ENCODE measurements at regions not wholly inside any gene's neighbourhood (a gene's known extent, or its start where the extent isn't known, plus 50 kb on each side); places are given as distances from the start of the nearest gene placed in this dataset.

DNA sequence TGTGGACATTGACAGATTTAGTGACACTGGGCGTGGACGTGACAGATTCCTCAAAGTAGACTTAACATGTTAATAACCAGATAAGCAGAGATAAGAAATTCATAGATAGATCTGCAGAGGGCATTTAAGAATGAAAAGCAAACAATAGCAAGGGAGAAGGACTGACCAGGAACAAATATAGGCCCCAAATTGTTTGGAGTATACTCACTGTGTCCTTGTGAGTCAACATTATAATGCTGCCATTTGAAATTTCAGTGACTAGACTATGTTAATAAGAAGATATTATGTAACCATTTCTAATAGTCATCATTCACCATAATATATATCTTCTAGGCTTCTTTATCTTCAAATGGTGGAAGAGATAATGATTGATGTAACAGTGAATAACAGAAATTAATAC is 78.1 kb upstream of the SLC38A11 start:
- Histone ChIP-seq H3K27me3 (replicated peaks in 1 of 4; ENCODE audit: control extremely low read depth in 1 of 4, control insufficient read depth in 3 of 4, insufficient read depth in 4 of 4, low read length in 3 of 4) (no peaks in the 10 kb centered on the region), H3K79me2 (ENCODE audit: control insufficient read depth, insufficient read depth, low read length) (no peaks in the 10 kb centered on the region), H3K4me3 (ENCODE audit: control extremely low read depth in 1 of 5, extremely low read depth in 1 of 5, insufficient read depth in 1 of 5, low read depth in 2 of 5, low read length in 4 of 5) (no peak overlapping the region), H3K9ac (ENCODE audit: low read length) (no peak overlapping the region), H3K36me3 (replicated peaks in 1 of 2; ENCODE audit: control extremely low read depth in 1 of 2, control insufficient read depth in 1 of 2, extremely low read depth in 1 of 2, insufficient read depth in 2 of 2, low read length in 1 of 2) (no peaks in the 10 kb centered on the region), H4K20me1 (ENCODE audit: control insufficient read depth, insufficient read depth, low read length, poor library complexity, severe bottlenecking) (no peaks in the 10 kb centered on the region), H3K9me3 (ENCODE audit: control extremely low read depth in 1 of 3, control insufficient read depth in 2 of 3, insufficient read depth in 1 of 3, low read length in 2 of 3) (no peaks in the 10 kb centered on the region), H2AFZ (ENCODE audit: insufficient read depth, low read depth, low read length, poor library complexity, severe bottlenecking) (no peak overlapping the region), H3K4me2 (replicated peaks; ENCODE audit: low read depth, low read length, poor library complexity, severe bottlenecking) (no peak overlapping the region), H3K27ac (ENCODE audit: low read length in 2 of 2) (no peak overlapping the region), H3K4me1 (ENCODE audit: control insufficient read depth in 2 of 2, insufficient read depth in 2 of 2, low read length in 2 of 2) (no peaks in the 10 kb centered on the region)
- POLR2A ChIA-PET, result no interaction called here
- no peaks in the 10 kb centered on the region for H3K27me3 Mint-ChIP-seq
- no CpG with 5 or more reads among the region's 2 CpGs for WGBS (ENCODE audit: insufficient coverage)
- H3K4me3 Mint-ChIP-seq, result no peak overlapping the region
- no peaks in the 10 kb centered on the region for H3K4me1 Mint-ChIP-seq
- no peak overlapping the region for H3K27ac Mint-ChIP-seq
- intact Hi-C loops (cut with micrococcal nuclease), result no loop called here
- H3K9me3 Mint-ChIP-seq (ENCODE audit: insufficient read depth), result no peaks in the 10 kb centered on the region
- CTCF ChIA-PET, result interaction anchor here (0.7 kb wide), 1 partner anchor 13 kb away, joined by 3 read pairs; no protein-coding TSS in a partner anchor
- no peak for DNase-seq
- no peak for ATAC-seq (ENCODE audit: low read depth)
- no peak for TF ChIP-seq EZH2 (IDR thresholded peaks at IDR 0.05; ENCODE audit: borderline replicate concordance, insufficient read depth, low read depth, low read length, poor library complexity, severe bottlenecking)
- TF ChIP-seq, protein P1, sequence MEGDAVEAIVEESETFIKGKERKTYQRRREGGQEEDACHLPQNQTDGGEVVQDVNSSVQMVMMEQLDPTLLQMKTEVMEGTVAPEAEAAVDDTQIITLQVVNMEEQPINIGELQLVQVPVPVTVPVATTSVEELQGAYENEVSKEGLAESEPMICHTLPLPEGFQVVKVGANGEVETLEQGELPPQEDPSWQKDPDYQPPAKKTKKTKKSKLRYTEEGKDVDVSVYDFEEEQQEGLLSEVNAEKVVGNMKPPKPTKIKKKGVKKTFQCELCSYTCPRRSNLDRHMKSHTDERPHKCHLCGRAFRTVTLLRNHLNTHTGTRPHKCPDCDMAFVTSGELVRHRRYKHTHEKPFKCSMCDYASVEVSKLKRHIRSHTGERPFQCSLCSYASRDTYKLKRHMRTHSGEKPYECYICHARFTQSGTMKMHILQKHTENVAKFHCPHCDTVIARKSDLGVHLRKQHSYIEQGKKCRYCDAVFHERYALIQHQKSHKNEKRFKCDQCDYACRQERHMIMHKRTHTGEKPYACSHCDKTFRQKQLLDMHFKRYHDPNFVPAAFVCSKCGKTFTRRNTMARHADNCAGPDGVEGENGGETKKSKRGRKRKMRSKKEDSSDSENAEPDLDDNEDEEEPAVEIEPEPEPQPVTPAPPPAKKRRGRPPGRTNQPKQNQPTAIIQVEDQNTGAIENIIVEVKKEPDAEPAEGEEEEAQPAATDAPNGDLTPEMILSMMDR (IDR thresholded peaks at IDR 0.05), result no peak

DNA sequence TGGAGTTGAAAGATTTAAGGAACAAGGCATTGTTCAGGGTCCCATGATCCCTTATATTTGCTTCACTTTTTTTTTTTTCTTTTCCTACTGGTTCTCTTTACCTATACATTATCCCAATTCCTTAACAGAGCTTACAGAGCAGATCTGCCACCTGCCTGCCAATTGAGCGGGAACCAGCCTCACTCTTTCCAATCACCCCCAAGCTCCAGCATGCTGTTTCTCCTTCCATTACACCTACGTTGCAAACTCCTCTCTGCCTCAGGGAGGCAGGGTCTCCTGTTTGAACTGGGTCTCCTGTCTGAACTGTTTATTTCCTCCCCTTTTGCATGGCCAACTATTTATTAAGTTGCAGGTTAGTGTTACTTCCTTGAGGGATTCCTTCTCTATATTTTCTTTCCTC is 77.2 kb upstream of the SLC38A11 start:
- TF ChIP-seq, protein P1 (IDR thresholded peaks at IDR 0.05), result no peak
- TF ChIP-seq EZH2 (IDR thresholded peaks at IDR 0.05; ENCODE audit: borderline replicate concordance, insufficient read depth, low read depth, low read length, poor library complexity, severe bottlenecking), result no peak
- CTCF ChIA-PET, result interaction anchor here (1.2 kb wide), 1 partner anchor 842 kb away, joined by 3 read pairs; no protein-coding TSS in a partner anchor
- intact Hi-C loops (cut with micrococcal nuclease), result no loop called here

More for the DNA sequence above, 77.2 kb upstream of the SLC38A11 start:
- H3K4me2 ChIP-seq (replicated peaks; ENCODE audit: low read depth, low read length, poor library complexity, severe bottlenecking), result no peak overlapping the region
- Mint-ChIP-seq H3K27ac (no peak overlapping the region), H3K4me3 (no peak overlapping the region), H3K27me3 (no peaks in the 10 kb centered on the region), H3K4me1 (no peaks in the 10 kb centered on the region), H3K9me3 (ENCODE audit: insufficient read depth) (no peaks in the 10 kb centered on the region)
- H3K4me3 ChIP-seq (ENCODE audit: control extremely low read depth in 1 of 5, extremely low read depth in 1 of 5, insufficient read depth in 1 of 5, low read depth in 2 of 5, low read length in 4 of 5), result no peak overlapping the region
- H3K27me3 ChIP-seq (replicated peaks in 1 of 4; ENCODE audit: control extremely low read depth in 1 of 4, control insufficient read depth in 3 of 4, insufficient read depth in 4 of 4, low read length in 3 of 4), result no peaks in the 10 kb centered on the region
- H3K9ac ChIP-seq (ENCODE audit: low read length), result no peak overlapping the region
- H3K79me2 ChIP-seq (ENCODE audit: control insufficient read depth, insufficient read depth, low read length), result no peaks in the 10 kb centered on the region
- 100% methylated on average over 1 of the region's 2 CpGs for WGBS (ENCODE audit: insufficient coverage)
- POLR2A ChIA-PET, result no interaction called here
- H3K4me1 ChIP-seq (ENCODE audit: control insufficient read depth in 2 of 2, insufficient read depth in 2 of 2, low read length in 2 of 2), result no peaks in the 10 kb centered on the region
- H2AFZ ChIP-seq (ENCODE audit: insufficient read depth, low read depth, low read length, poor library complexity, severe bottlenecking), result no peak overlapping the region
- H4K20me1 ChIP-seq (ENCODE audit: control insufficient read depth, insufficient read depth, low read length, poor library complexity, severe bottlenecking), result no peaks in the 10 kb centered on the region
- H3K9me3 ChIP-seq (ENCODE audit: control extremely low read depth in 1 of 3, control insufficient read depth in 2 of 3, insufficient read depth in 1 of 3, low read length in 2 of 3), result no peaks in the 10 kb centered on the region
- ATAC-seq (ENCODE audit: low read depth) (no peak), DNase-seq (no peak)
- no peaks in the 10 kb centered on the region for H3K36me3 ChIP-seq (replicated peaks in 1 of 2; ENCODE audit: control extremely low read depth in 1 of 2, control insufficient read depth in 1 of 2, extremely low read depth in 1 of 2, insufficient read depth in 2 of 2, low read length in 1 of 2)
- H3K27ac ChIP-seq (ENCODE audit: low read length in 2 of 2), result no peak overlapping the region

Measured in B cell (primary cell).